DMS153 treated with DMSO at 0.1 percent for 48 hours (cell line): ENCODE measurements at regions not wholly inside any gene's neighbourhood (a gene's known extent, or its start where the extent isn't known, plus 50 kb on each side); places are given as distances from the start of the nearest gene placed in this dataset.
"Not testable (repeated sequence)": the region's sequence is repeated elsewhere in the genome, so short reads cannot be mapped to it uniquely, and the experiment has no call there.

Experiments used
- DNase-seq: peaks from one replicate; lab custom pipeline; 2025; ENCODE audit not compliant: unreplicated experiment; lab: John Stamatoyannopoulos, UW

- DNase-seq, result no peak
These were observed 1303.7 kb upstream of the IGFBP7 start for GRCh38 chr4:58413849-58414248.

GRCh38 chr4:58411904-58412303, 1301.7 kb upstream of the IGFBP7 start:
- DNase-seq, result no peak

GRCh38 chr4:58406762-58407161, 1296.6 kb upstream of the IGFBP7 start:
- DNase-seq, result no peak

DNA sequence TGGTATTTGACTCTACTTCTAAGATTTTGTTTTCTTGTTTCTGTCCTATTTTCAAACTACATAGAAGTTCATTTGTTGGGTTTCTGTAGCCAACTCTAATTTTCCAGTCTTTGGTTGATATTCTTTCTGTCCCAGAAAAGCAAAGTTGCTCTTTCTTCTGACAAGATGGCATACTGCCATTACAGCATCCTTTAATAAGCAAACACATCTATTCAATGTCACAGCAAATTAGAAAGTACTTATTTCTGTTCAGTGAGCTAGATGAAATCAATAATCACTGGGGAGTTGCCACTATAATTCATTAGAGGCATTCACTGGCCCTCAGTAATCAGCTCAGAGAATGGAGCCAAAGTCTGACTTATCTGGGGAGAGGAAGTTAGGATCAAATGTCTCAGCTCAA, 1258.0 kb upstream of the IGFBP7 start:
- no peak for DNase-seq

- DNase-seq, result no peak
These were observed 1250.4 kb upstream of the IGFBP7 start for GRCh38 chr4:58360354-58361133.

DNA sequence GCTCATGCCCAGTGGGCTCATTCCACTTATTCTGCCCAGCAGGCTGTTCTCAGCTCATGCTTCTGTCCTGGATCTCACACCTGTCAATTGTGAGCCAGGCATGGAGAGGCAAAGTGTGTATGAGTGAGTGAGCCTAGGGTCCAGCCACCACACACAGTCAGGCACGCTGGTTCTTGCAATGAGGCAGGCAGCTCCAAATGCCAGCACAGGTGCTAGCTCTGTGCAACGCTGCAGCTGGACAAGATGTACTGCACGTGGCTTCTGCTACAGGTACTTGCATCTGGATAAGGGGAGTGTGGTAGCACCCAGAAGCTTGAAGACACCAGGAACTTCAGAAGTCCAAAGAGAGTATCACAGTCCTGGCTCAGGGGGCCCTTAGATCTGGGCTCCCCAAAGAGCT, 1249.4 kb upstream of the IGFBP7 start:
- DNase-seq, result no peak

GRCh38 chr4:58357947-58358346, 1247.8 kb upstream of the IGFBP7 start:
- DNase-seq, result no peak

DNA sequence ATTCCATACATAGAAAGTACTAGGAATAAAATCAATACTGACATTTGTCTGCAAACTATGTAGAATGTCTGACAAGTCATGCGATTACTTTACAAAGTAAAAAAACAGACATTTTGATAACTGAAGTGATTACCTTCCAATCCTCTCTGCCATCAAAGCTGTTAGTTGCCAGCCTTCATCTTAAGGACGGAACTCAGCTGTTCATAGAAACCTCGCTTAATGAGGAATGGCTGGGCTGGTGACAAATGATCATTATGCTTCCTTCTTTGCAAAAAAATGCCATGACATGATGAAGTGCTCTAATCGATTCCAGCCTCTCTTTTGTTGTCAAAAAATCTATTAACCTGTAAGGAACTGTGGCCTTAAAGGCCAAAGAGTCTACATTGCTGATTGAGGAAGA, 1214.9 kb upstream of the IGFBP7 start:
- no peak for DNase-seq

DNA sequence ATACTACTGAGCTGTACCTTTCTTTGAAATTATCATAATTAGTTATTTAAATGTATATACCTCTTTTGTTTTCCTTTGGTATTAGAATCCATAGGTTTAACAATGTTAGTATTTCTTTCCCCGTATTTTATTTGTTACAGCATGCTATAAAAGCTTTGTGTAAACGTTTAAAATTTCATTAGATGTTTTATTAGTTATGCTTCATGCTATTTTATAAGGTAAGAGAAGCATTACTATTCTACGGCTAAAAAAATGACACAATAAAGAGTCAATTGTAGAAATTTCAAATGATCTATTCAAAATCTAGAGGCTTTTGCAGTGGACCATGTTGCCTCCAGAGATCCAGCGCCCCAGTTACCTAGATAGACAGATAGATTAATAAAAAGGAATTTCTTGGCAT, 1203.3 kb upstream of the IGFBP7 start:
- no peak for DNase-seq

- no peak for DNase-seq
These were observed 1193.3 kb upstream of the IGFBP7 start for GRCh38 chr4:58303456-58303855.

DNA sequence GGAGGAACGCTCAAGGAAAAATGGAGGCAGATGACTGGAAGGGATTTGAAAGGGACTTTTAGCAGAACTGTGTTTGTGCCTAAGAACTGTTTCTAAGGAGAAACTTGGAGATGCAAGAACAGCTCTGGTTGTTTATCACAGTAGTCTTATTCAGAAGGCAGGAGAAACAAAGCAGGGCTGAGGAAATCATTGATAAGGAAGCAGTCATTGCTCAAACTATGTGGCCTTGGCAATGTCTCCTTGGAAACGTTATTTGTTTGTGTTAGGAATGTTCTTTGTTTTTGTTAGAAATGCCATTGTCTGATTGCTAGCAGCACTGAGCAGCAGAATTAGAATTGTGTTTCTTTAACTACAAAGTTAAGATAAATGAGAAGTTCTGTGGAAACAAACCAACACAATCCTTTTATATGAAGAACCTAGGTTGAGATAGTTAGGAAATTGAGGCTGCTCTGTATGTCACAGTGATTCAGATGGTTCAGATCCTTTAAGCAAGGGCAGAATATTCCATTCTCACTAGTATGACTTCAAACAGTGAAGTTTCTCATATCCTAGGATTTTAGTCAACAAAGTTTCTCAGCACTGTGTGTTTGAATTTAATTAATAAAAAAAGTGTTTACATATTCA, 1191.3 kb upstream of the IGFBP7 start:
- DNase-seq, result no peak

- DNase-seq, result no peak
These were observed 1176.2 kb upstream of the IGFBP7 start for GRCh38 chr4:58286335-58286734.

DNA sequence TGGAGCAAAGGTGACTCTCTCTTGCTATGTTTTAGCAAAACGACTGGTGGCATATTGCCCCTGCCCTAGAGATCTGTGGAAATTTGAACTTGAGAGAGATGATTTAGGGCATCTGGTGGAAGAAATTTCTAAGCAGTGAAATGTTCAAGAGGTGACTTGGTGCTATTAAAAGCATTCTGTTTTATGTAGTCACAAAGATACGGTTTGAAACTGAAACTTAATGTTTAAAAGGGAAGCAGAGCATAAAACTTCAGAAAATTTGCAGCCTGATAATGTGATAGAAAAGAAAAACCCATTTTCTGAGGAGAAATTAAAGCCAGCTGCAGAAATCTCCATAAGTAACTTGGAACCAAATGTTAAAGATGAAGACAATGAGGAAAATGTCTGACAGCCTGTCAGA, 1170.7 kb upstream of the IGFBP7 start:
- not testable (repeated sequence) for DNase-seq

- no peak for DNase-seq
These were observed 1165.7 kb upstream of the IGFBP7 start for GRCh38 chr4:58275856-58276255.

- no peak for DNase-seq
These were observed 1164.4 kb upstream of the IGFBP7 start for GRCh38 chr4:58274553-58274952.

DNA sequence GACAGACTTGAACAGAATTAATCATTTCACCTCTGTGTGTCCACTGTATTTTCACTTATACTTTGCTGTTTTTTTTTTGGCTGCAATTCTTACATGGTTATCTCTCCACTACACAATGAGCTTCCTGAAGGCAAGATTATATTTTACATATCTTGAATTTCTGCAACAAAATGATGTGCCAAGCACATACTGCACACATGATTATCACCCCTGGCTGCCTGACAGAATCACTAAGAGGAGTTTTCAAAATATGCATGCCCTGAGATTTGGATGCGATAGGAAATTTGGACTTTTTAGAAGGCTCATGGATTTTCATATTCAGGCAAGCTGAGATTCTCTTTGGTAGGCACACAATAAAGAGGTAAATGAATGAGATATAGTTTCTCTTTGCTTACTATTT, 1162.1 kb upstream of the IGFBP7 start:
- DNase-seq, result no peak

- DNase-seq, result no peak
These were observed 1155.5 kb upstream of the IGFBP7 start for GRCh38 chr4:58265734-58266133.

DNA sequence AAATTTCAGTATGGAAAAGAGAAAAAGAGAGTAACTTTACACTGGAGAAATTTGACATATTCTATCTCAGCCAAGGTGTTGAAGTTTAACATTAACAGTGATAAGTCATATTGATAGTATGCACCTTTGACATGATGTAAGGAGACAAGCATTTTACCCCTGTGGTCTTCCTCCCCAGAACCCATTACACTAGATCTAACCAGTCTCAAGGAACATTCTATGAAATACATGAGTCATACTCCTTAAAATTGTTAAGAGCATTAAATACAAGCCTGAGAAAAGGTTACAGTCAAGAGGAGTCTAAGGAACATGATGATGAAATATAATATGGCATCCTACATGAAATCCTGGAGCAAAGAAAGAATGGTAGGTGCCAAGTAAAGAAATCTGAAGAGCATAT, 1151.3 kb upstream of the IGFBP7 start:
- DNase-seq, result no peak

DNA sequence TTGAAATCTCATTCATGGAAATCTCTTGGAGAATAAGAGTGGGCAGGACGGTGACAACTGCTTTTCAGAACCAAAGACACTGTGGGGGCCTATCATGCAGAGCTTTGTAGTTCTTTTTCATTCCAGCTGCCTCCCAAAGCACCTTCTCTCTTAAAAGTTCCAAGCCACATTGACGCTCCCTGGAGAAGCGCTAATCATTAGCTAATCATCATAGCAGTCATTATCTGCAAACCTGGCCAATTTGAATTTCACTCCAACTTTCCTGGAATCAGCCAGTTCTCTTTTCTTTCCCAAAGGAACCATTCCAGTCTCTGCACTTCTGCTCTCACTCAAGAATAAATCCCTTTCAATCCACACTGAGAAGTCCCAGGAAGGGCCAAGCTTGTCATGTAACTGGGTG, 1144.1 kb upstream of the IGFBP7 start:
- DNase-seq, result no peak

DNA sequence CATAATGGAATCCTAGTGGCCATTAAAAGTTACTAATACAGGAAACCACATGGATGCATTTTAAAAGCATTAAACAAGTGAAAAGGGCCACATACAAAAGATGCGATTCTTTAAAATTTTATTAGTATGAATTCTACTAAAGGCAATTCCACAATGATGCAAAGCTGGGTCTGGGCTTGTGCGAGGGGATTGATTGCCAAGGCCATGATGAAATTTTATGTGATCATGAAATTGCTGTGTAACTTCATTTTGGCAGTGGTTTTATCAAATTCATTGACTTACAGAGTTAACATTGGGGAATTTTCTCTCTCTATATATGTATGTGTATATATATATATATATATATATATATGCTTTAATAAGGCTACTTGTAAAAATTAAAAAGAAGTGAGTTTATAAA, 1142.5 kb upstream of the IGFBP7 start:
- DNase-seq, result no peak

GRCh38 chr4:58247792-58248191, 1137.6 kb upstream of the IGFBP7 start:
- DNase-seq, result no peak

DNA sequence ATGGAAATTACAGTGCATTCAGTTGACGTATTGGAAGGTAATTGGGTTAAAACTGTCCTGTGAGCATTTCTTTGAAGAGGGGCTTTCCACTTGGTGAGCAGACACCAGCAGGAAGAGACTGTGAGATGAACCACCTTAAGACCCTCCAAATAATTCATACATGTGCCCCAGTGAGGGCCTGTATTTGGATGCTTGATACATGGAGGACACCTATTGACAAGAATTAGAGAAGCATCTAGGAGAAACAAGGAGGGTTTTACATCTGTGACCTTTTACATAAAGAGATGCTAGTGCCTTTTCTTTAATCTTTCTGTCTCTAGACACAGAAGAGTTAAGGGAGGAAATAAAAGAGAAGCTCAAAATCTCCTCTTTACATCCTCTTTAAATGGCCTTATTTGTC, 1115.3 kb upstream of the IGFBP7 start:
- DNase-seq, result no peak

GRCh38 chr4:58219179-58219578, 1109.0 kb upstream of the IGFBP7 start:
- no peak for DNase-seq
